HL-60/S4 (cell line): ENCODE measurements at regions not wholly inside any gene's neighbourhood (a gene's known extent, or its start where the extent isn't known, plus 50 kb on each side); places are given as distances from the start of the nearest gene placed in this dataset.
"Not testable (repeated sequence)": the region's sequence is repeated elsewhere in the genome, so short reads cannot be mapped to it uniquely, and the experiment has no call there.

Experiments
- in situ Hi-C: fragments of 300-500 bp; cut with MboI; formaldehyde crosslinking; loops from 2 replicates; pipeline ENCODE4 v1.14.3; 2022; ENCODE audit warnings: low sequenced_read_pairs

DNA sequence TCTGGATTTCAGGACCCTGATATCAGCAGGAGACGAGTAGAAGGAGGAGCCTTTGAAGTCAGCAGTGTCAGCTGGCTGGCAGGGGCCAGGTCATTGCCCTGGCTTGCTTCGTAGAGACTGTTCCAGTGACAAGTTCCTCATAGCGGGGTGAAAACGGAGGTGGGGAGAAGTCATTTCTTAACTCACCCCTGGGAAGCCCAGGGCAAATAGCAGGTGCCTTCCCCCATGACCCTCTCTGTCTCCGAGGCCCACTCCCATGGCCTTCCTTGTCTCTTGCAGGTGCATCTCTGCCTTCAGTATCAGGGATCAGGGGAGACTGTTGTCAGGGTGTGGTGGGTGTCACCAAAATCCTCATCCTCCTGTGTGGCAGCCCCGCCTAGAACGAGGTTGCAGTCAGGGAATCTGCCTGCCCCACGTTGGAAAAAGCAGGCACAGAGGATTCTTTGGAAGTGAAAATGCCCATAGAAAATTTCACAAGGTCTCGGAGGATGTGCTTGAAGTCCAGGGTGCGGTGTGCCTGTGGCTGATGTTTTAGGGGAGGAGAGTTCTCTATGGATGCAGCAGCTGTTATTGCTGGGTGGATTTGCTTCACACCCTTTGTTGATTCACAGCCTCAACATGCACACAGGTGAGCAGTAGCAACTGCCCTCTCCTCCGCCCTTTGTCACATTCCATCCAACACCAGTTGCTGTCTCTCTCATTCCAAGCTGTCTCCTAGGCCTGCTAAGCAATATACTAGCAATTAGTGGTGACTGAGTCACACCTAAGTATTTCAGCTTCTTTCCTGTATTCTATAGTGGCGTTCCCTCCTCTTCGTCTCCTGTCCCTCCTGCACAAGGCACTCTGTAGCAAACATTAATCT, 142.6 kb upstream of the FHL2 start:
- in situ Hi-C loops = no loop called here

DNA sequence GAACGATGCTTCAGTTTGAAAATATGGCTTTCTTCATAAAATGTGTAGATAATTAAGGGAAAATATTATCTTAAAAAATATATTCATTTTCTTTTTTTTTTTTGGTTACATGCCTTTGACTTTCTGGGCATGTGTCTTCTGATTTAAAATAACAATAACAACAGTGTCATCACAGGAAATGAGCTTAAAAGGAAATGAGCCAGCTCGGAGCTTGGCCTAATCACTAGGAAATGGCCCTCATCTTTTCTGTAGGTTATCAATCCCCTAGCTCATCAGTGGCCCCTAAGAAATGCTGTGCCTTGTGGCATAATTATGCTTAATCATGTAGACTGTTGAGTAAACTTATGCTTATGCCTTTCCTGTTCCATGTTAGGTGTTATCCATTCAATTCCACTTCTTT, 141.8 kb upstream of the FHL2 start:
- in situ Hi-C loops = no loop called here

DNA sequence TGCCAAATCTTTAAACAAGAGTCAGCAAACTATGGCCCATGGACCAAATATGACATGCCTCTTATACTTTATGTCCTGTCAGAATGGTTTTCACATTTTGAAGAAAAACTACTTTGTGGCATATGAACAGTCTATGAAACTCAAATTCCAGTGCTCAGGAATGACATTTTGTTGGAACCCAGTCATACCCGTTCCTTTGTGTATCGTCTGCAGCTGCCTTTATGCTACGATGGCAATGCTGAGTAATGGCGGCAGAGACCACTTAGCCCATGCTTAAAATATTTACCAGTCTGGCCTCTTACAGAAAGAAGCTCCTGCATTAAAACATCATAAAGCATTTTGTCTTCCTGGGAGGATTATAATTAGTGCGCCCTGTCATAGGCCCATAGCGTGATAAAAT, 140.5 kb upstream of the FHL2 start:
- in situ Hi-C loops = loop anchor here (10.0 kb wide), 1 partner anchor 165 kb away; no protein-coding TSS in a partner anchor

DNA sequence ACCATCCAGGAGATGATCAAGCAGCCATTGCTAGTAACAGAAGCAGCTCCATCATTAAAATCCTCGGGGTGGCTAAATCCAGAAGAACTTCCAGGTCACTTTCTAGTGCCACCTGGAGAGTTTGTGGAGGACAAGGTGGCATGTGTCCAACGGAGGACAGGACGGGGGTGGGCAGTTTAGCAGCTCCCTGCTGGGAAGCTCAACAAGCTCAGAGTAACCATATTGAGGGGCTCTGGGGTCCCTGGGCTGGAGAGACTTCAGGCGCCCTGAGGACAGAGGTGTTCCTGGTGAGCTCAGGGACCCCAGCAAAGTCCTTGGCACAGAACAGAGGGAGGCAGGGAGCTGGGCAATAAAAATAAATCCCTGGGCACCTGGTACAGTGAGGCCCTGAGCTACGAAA, 140.0 kb upstream of the FHL2 start:
- in situ Hi-C loops = loop anchor here (10.0 kb wide), 1 partner anchor 164 kb away; no protein-coding TSS in a partner anchor

DNA sequence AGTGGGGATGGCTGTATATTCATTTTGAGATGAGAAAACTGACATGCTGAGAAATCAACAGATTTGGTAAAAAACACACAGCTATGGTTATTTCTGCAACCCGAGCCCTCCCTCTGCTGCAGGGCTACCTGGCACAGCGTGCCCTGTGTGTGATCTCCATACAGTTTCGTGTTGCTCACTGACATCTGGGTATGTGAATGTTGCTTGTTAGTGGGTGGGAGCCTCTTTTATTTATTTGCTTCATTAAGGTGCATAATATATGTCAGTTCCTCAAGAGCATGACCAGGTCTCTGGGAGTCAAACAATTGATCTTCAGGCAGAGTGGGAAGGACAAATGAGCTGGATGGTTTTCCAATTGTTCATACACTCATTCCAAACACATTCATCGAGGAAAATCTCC, 139.1 kb upstream of the FHL2 start:
- in situ Hi-C loops = loop anchor here (10.0 kb wide), 1 partner anchor 163 kb away; no protein-coding TSS in a partner anchor

DNA sequence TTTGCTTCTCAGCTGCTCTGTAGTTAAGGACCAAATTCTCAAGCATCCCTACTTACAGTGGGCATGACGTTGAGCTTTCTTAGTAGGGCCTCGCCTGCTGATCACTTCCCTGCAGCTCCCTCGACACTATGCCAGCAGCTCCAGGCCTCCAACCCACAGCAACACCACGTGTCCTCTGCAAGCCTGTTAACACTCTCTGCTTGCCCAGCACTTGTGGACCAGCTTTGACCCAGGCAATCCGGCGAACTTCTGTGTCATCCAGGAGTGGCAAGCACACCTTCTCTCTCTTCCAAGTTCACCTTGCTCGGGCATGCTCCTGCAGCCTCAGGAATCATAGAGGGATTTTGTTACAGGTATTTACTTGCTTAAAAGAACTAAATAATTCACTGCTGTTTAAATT, 138.6 kb upstream of the FHL2 start:
- in situ Hi-C loops = loop anchor here (10.0 kb wide), 1 partner anchor 163 kb away; no protein-coding TSS in a partner anchor

DNA sequence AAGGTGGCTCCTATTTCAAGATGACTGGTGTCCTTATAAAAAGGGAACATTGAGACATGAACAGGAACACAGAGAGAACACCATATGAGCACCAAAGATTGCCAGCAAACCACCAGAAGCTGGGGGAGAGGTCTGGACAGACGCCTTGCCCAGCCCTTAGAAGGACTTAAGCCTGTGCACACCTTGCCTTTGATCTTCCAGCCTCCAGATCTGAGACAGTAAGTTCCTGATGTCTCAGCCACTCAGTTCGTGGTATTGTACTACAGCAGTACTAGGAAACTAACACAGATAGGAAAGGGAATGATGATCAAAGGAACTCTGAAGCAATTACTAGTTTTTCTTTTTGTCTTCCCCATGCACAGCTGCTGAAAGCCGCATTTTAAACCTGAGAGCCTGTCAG, 137.3 kb upstream of the FHL2 start:
- in situ Hi-C loops = loop anchor here (10.0 kb wide), 1 partner anchor 161 kb away; no protein-coding TSS in a partner anchor

DNA sequence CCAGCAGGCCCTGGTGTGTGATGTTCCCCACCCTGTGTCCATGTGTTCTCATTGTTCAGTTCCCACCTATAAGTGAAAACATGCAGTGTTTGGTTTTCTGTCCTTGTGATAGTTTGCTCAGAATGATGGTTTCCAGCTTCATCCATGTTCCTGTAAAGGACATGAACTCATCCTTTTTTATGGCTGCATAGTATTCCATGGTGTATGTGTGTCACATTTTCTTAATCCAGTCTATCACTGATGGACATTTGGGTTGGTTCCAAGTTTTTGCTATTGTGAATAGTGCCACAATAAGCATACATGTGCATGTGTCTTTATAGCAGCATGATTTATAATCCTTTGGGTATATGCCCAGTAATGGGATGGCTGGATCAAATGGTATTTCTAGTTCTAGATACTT, 130.4 kb upstream of the FHL2 start:
- in situ Hi-C loops = not testable (repeated sequence)

DNA sequence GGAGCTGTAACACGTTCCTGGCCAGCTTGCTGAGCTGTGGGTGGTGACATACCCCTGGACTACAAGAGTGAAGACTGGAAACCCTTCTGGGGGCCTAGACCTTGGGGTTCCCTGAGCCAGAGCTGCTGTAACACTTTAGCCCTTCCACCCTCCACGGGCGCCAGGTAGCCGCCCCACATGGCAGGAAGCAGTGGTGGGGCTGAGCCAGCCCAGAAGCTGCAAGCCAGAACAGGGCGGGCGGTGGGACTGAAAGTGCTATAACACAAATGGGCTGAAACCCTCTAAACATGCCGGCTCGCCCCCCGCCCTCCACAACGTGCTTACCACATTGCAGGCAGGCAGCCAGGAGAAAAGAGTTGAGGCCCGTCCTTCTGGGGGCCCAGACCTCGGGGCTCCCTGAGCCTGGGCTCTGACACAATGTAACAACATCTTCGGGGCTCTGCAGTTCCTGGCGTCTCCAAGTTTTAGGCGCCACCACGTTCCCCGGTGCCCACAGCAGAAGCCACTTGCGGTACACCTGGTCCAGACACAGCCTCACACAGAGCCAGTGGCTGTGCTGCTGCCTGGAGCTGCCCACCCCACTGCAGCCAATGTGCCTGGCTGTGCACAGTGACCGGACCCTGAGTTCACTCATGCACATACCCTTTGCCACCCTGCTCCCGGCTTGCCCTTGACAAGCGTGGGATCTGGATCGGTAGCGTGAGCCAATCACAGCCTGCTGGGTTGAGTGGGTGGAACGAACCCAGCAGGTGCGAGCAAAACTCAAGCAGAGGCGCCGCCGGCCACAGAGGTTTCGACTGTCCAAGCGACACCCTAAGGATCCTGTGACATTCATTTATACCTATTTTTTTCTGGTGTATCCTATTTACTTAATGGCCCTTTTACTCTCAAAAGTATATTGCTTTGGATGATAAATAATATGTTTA, 127.4 kb upstream of the FHL2 start:
- in situ Hi-C loops = no loop called here

DNA sequence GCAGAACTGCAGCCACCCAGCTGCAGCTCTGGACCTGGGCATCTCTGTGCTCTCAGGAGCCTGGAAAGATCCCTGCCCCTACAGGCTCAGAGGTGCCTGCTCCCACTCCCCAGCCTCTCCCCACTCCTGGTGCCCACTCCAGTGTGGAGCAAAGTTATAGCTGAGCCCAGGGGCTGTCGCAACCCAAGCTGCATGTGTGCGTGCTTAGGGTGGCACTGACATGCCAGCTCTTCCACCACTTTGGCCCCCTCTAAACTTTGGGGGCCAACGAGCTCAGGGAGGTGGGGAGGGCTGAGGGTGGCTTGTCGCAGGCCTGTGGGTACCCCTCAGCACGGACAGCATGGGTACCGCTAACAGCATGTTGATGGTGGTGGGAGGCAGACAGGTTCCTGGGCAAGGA, 126.3 kb upstream of the FHL2 start:
- in situ Hi-C loops = no loop called here

DNA sequence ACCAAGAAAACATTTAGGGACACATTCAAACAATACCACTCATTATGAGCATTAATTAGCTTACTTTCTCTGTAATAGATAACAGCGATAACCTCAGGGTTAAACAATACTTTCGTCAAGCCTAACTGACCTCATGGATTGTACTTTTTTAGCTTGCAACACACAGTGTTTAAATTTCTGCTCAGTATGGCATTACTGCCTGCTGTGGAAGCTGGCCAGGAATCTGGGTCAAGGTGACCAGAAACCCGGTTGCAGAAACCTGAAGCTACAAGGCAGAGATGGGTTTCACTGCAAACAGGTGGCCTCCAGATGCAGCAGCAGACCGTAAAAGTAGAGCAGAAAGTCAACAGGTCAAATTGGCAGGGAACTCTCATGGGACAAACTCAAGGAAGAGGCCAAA, 123.8 kb upstream of the FHL2 start:
- in situ Hi-C loops = loop anchor here (25.0 kb wide), 1 partner anchor 410 kb away; no protein-coding TSS in a partner anchor

DNA sequence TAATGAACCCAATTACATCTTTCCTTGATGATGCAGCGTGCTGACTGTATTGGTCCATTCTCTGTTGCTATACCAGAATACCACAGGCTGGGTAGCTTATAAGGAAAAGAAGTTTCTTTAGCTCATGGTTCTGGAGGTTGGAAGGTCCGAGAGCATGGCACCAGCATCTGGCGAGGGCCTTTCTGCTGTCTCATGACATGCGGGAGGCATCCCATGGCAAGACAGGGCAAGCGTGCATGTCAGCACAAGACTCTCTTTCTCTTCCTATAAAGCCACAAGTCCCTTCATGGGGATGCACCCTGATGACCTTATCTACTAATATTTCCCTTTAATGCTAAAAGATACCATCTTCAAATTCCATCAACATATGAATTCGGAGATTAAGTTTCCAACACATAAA, 122.8 kb upstream of the FHL2 start:
- in situ Hi-C loops = loop anchor here (25.0 kb wide), 1 partner anchor 409 kb away; no protein-coding TSS in a partner anchor

DNA sequence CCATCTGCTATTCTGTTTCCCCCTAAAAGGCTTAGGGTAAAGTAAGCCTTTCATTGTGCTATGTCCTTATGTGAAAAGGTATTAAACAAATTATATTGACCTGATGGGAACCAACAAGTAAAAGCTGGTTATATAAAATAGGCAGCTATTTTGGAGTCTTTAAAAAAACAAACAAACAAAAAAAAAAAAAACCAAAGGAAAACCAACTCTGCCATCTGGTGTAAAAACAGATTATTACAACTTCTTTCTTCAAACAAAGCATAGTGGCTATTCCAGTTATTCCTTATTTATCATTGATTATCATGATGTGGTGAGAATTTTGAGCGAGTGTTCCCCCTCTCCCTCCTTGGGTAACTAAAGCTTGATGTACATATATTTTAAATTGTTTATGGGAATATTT, 122.3 kb upstream of the FHL2 start:
- in situ Hi-C loops = loop anchor here (25.0 kb wide), 1 partner anchor 409 kb away; no protein-coding TSS in a partner anchor

DNA sequence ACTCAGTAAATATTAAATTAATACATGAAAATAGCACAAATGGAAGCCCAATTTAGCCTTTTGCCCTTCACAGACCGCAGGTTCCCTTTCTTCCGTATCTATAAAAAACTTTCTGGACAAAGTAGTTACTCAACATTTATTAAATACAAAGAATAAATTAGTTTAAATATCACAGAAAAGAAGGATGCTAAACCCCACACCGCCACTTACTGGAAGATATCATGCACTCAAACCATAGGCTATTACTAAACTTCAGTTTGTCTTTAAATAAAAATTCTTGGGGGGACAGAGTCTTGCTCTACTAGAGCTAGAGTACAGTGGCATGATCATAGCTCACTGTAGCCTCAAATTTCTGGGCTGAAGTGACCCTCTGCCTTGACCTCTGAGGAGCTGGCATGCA, 120.7 kb upstream of the FHL2 start:
- in situ Hi-C loops = loop anchor here (25.0 kb wide), 1 partner anchor 407 kb away; no protein-coding TSS in a partner anchor

DNA sequence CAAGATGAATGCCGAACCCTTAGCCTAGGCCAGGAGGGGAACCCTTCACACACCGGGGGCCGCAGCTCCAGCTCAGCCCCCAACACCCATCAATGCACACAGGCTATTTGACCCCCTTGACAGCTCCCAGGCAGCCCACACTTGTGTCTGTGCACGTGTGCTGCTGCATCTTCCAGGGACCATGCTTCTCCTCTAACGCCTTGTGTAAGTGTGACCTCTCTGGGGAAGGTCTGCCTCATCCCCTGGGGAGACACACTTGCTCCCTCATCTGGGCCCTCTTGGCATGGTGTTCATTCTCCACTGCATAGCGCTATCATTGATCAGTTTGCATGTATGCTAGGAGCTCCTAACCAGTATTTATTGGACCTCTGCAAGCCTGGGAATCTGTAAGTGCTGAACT, 120.0 kb upstream of the FHL2 start:
- in situ Hi-C loops = loop anchor here (25.0 kb wide), 1 partner anchor 407 kb away; no protein-coding TSS in a partner anchor

DNA sequence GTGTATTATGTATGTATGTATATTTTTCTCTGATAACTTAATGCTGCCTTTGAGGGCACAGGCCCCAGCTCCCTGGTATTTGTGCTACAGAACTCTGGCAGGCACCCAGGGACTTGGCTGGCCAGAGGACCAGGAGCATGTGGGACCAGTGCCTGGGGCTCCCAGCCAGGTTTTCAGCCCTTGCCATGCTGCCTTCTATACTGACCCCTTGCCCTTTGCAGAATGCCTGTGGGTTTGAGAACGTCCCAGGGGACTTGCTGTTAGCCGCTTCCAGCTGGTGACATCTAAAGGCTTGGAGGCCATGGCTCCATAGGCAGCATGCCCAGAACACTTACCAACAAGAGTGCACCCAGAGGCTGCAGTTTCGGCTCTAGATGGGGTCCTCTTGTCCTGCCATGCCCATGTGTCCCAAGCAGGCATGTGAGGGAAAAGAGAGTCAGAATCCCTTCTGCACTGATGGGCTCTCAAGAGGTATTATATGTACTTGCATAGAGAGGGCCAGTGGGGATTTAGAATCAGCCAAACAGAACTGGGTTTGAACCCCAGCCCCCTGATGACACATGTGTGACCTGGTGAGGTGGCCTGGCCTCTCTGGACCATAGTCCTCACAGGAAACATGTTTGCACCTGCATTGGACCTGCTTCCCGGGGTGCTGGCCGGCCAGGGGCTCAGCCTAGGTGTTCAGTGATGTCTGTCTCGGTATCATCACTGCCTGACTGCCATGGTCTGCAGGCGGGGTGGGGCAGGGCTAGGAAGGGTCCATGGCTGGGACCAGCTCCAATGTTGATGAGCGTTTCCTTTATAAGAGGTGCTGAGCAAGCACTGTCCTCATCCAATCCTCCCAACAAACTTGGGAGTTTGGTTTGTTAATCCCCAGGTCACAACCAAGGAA, 119.2 kb upstream of the FHL2 start:
- in situ Hi-C loops = loop anchor here (25.0 kb wide), 1 partner anchor 406 kb away; no protein-coding TSS in a partner anchor

DNA sequence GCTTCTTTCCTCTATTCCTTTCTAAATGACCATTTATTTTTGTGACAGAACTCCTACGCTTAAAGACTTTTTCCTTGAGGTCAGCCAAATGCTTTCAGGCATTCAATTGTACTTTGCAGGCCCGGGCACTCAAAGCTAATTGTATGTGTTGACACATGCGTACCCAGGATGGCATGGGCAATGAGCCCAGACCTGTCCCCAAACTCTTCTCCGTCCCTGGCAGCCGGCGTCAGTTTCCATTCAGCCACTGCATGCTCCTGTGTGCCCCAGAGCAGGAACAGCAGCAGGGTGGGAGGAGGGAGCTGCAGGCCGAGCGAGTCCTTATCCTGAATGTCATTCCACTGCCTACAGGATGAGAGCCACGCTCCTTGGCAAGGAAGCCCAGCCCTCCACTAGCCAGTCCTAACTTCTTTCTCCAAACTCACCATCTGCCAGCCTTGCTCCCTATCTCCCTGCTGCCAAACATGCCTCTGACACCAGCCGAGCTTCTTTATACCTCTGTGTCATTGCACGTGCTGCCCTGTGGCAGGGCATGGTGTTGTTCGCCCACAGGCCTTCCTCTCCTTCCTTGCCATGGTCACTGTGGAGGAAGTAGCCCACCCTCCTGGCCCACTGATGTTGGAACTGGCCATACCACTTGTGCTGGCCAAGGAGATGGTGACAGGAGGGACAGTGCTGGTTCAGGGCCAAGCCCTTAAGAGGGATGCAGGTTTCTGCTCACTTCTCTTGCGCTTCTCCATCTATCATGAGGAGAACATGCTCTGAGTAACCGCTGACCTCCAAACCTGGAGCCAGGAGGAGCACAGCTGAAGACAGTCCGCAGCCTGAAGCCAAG, 116.9 kb upstream of the FHL2 start:
- in situ Hi-C loops = loop anchor here (25.0 kb wide), 1 partner anchor 403 kb away; no protein-coding TSS in a partner anchor

DNA sequence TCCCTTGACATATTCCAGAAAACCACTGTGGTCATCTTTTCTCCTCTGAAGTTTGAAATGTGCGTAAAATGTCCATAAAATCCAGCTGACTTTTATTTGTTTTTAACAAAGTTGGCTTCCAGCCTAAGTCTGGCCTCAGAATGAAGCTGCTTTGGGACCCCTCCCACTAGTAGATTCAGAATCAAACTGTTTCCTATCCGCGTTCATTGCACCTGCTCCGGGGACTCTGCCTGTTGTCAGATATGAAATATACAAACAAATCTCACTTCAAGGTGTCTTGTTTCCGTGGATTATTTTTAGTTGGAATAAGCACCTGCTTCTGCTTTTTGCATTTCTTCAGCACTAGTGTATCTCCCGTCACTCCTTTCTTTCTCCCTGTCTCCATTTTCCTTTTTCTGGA, 115.7 kb upstream of the FHL2 start:
- in situ Hi-C loops = loop anchor here (25.0 kb wide), 1 partner anchor 402 kb away; no protein-coding TSS in a partner anchor
